ENCODE measurements at regions not wholly inside any gene's neighbourhood (a gene's known extent, or its start where the extent isn't known, plus 50 kb on each side); places are given as distances from the start of the nearest gene placed in this dataset.

DNA sequence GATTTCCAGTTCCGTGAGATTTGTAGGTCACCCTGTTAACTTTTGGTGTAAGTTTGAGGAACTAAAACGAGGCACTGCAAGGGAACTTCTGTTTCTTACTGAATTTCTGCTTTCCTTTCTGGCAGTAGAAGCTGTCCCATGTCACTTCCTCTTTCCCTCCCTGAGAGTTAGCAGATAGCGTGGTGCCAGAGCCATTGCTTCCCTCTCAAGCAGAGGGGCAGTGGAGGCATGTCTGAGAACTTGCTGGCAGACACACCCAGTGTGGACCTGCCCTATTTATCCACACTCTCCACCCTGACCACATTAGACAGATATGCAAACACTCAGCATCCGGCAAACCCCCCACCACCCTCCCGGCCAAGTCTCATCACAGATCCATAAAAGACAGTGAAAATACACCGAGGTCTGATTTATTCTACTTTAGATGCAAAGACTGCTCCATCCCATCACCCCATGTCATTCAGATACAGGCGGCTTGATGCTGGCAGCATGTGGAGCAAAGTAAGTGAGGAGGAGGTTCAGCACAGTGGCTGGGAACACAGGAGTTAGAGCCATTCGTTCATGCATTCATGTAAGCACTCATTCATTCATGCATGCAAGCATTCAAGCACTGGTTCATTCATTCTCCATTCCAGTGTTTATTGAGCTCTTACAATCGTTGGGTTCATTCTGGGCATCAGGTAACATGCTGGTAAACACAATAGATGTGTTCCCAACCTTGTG lies 324.7 kb downstream of the SHQ1 start:
- Mint-ChIP-seq H3K27me3 (ENCODE audit: unreplicated experiment) (peaks cover 11% of the 10 kb centered on the region), H3K4me3 (ENCODE audit: unreplicated experiment) (no peak overlapping the region), H3K4me1 (ENCODE audit: unreplicated experiment) (peaks cover 20% of the 10 kb centered on the region), H3K9me3 (ENCODE audit: unreplicated experiment) (no peaks in the 10 kb centered on the region), H3K36me3 (ENCODE audit: unreplicated experiment) (no peaks in the 10 kb centered on the region), H3K27ac (ENCODE audit: unreplicated experiment) (no peak overlapping the region)
- no peak for DNase-seq (ENCODE audit: extremely low spot score, unreplicated experiment)
- TF ChIP-seq, protein P1, sequence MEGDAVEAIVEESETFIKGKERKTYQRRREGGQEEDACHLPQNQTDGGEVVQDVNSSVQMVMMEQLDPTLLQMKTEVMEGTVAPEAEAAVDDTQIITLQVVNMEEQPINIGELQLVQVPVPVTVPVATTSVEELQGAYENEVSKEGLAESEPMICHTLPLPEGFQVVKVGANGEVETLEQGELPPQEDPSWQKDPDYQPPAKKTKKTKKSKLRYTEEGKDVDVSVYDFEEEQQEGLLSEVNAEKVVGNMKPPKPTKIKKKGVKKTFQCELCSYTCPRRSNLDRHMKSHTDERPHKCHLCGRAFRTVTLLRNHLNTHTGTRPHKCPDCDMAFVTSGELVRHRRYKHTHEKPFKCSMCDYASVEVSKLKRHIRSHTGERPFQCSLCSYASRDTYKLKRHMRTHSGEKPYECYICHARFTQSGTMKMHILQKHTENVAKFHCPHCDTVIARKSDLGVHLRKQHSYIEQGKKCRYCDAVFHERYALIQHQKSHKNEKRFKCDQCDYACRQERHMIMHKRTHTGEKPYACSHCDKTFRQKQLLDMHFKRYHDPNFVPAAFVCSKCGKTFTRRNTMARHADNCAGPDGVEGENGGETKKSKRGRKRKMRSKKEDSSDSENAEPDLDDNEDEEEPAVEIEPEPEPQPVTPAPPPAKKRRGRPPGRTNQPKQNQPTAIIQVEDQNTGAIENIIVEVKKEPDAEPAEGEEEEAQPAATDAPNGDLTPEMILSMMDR (IDR thresholded peaks at IDR 0.05), result no peak

DNA sequence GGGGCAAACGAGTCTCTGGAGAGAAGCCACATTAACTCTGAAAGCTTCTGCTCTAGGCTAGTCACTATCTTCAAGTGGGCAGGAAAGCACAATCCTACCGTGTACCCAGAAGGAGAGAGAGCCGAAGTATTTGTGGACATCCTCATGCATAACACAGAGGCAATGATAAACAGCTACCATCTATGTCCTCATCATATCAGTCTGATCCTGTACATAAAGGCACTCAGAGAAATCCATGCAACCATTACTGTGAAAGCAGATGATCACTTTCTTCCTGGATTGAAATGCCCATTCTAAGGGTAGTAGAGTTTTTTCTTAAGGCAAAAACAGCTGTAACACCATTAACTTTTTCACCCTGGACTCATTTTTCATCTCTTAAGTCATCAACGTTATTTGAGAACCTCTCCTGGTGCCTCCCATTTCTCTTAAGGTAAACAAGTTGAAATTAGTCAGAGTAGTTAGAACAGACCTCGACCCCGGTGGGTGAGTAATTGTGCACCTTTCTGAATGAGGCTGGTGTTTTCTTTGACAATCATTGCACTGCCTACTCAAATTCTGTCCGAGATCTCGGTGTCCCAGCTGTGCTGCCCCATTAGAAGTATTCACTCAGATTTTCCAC lies 327.4 kb downstream of the SHQ1 start:
- Mint-ChIP-seq H3K4me3 (ENCODE audit: unreplicated experiment) (no peak overlapping the region), H3K9me3 (ENCODE audit: unreplicated experiment) (no peaks in the 10 kb centered on the region), H3K36me3 (ENCODE audit: unreplicated experiment) (no peaks in the 10 kb centered on the region), H3K27me3 (ENCODE audit: unreplicated experiment) (peaks cover 6% of the 10 kb centered on the region), H3K27ac (ENCODE audit: unreplicated experiment) (no peak overlapping the region), H3K4me1 (ENCODE audit: unreplicated experiment) (peaks cover 35% of the 10 kb centered on the region)
- TF ChIP-seq, protein P1 (IDR thresholded peaks at IDR 0.05), result no peak
- no peak for DNase-seq (ENCODE audit: extremely low spot score, unreplicated experiment)

DNA sequence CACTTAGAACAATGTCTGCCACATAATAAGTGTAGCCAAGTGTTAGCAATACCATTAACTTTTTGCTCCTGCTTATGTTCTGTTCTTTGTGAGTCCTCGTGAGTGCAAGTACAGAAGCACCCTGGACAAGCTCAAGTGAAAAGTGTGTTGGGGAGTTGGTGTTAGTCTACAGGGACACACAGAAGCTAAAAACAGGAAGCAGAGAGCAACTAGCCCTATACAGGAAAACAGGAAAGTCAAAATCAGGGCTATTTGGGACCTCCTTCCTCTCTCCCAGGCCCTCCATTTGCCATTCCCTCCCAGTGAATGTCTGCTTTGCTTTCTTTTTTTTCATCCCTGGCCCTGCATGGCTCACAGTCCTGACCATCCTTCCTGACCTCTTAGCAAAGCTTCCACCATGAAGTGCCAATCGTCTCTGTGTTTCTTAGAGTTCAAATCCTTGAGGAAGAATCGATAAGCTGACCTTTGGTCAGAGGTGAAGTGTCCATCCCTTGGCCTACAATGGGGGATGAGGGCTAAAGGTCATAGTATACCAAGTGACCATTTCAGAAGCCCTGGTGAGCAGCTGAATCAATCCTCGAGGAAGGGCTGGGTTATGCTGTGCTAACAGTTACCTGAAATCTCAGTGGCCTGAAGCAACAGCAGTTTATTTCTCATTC lies 328.2 kb downstream of the SHQ1 start:
- H3K36me3 Mint-ChIP-seq (ENCODE audit: unreplicated experiment), result no peaks in the 10 kb centered on the region
- TF ChIP-seq, protein P1 (IDR thresholded peaks at IDR 0.05), result no peak
- DNase-seq (ENCODE audit: extremely low spot score, unreplicated experiment), result no peak
- H3K27me3 Mint-ChIP-seq (ENCODE audit: unreplicated experiment), result peaks cover 2% of the 10 kb centered on the region
- no peak overlapping the region for H3K27ac Mint-ChIP-seq (ENCODE audit: unreplicated experiment)
- H3K4me1 Mint-ChIP-seq (ENCODE audit: unreplicated experiment), result peaks cover 35% of the 10 kb centered on the region
- H3K9me3 Mint-ChIP-seq (ENCODE audit: unreplicated experiment), result no peaks in the 10 kb centered on the region
- no peak overlapping the region for H3K4me3 Mint-ChIP-seq (ENCODE audit: unreplicated experiment)

DNA sequence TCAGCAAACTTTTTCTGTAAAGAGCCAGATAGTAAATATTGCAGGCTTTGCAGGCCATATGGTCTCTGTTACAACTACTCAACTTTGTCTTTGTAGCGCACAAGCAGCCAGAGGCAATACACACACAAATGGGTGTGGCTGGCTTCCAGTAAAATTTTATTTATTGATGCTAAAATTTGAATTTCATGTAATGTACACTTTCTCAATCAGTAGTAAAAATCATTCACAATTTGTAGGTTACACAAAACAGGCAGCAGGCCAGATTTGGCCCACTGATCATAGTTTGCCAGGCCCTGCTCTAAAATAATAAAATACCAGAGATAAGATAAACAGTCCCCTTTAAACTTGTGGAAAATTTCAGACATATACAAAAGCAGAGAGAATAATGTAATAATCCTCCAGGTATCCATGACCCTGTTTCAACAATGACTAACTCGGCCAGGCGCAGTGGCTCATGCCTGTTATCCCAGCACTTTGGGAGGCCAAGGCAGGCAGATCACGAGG lies 330.3 kb downstream of the SHQ1 start:
- DNase-seq (ENCODE audit: extremely low spot score, unreplicated experiment), result no peak
- no peak overlapping the region for H3K27ac Mint-ChIP-seq (ENCODE audit: unreplicated experiment)
- no peaks in the 10 kb centered on the region for H3K9me3 Mint-ChIP-seq (ENCODE audit: unreplicated experiment)
- H3K36me3 Mint-ChIP-seq (ENCODE audit: unreplicated experiment), result no peaks in the 10 kb centered on the region
- no peak overlapping the region for H3K4me3 Mint-ChIP-seq (ENCODE audit: unreplicated experiment)
- TF ChIP-seq, protein P1 (IDR thresholded peaks at IDR 0.05), result no peak
- peaks cover 35% of the 10 kb centered on the region for H3K4me1 Mint-ChIP-seq (ENCODE audit: unreplicated experiment)
- peaks cover 2% of the 10 kb centered on the region for H3K27me3 Mint-ChIP-seq (ENCODE audit: unreplicated experiment)

DNA sequence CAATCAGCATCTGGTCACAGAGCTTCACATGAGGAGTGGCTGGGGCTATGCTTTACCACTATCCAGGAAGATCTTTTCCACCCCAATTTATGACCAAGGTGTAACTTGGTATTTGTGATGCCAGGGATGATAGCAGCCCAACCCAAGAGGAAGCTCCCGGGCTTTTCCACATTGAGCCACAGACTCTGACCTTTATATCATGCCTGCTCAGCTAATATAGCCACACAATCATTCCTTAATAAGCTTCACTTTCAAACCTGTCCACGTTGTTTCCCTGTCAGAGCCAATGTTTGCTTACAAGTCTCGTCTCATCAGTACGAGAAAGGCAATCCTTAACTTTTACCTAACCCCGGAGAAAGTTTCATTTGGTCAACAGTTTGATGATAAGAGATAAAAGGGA lies 330.9 kb downstream of the SHQ1 start:
- no peaks in the 10 kb centered on the region for H3K36me3 Mint-ChIP-seq (ENCODE audit: unreplicated experiment)
- no peaks in the 10 kb centered on the region for H3K27me3 Mint-ChIP-seq (ENCODE audit: unreplicated experiment)
- no peak overlapping the region for H3K27ac Mint-ChIP-seq (ENCODE audit: unreplicated experiment)
- no peak for DNase-seq (ENCODE audit: extremely low spot score, unreplicated experiment)
- H3K4me1 Mint-ChIP-seq (ENCODE audit: unreplicated experiment), result peaks cover 35% of the 10 kb centered on the region
- TF ChIP-seq, protein P1 (IDR thresholded peaks at IDR 0.05), result no peak
- H3K9me3 Mint-ChIP-seq (ENCODE audit: unreplicated experiment), result no peaks in the 10 kb centered on the region
- no peak overlapping the region for H3K4me3 Mint-ChIP-seq (ENCODE audit: unreplicated experiment)

Measured in osteocyte (in vitro differentiated cells).